ENCODE measurements at regions not wholly inside any gene's neighbourhood (a gene's known extent, or its start where the extent isn't known, plus 50 kb on each side); places are given as distances from the start of the nearest gene placed in this dataset.

GRCh38 chr16:6494716-6495115 lies 837.9 kb upstream of the RBFOX1 start:
- FAIRE-seq (no peak), DNase-seq (ENCODE audit: extremely low spot score, insufficient read length, low read depth) (no peak)

DNA sequence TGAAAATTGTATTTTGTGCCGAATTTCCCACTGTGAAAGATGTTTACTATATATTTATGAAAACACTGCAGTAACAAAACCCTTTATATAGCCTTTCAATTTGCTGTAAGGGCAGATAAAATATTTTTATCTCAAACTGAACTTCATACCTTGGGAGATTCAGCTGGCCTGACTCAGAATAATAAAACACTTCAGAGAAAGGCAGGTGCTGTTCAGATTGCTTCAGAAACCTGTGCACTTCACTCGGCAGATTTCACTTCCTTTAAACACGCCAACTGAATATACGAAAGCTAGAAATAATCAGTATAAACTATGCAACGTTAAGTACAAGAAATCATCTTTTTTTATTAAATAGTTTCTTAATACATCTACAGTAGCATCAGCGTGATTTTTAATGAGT lies 839.1 kb upstream of the RBFOX1 start:
- FAIRE-seq, result no peak
- DNase-seq (ENCODE audit: extremely low spot score, insufficient read length, low read depth), result no peak

DNA sequence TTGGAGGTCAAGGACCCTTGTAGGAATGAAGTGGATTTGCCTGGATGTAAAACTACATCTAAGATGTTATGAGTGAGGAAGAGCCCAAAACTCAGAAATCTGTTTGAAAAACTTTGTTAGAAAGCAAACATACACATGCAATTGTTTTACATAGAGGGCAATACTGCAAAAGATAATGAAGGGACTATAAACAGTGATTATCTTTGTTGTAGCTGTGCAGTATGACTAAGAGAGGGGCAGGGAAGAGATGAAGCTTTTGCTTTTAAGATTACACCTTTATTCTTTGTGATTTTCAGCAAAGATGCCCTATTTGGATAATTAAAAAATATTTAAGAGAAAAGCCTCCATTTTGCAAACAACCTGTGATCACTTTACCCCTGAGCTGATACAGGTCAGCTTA lies 839.9 kb upstream of the RBFOX1 start:
- DNase-seq (ENCODE audit: extremely low spot score, insufficient read length, low read depth), result no peak
- no peak for FAIRE-seq

GRCh38 chr16:6484935-6485334 lies 847.7 kb upstream of the RBFOX1 start:
- DNase-seq (ENCODE audit: extremely low spot score, insufficient read length, low read depth), result no peak
- FAIRE-seq, result no peak

- no peak for DNase-seq (ENCODE audit: extremely low spot score, insufficient read length, low read depth)
- no peak for FAIRE-seq
Observed at GRCh38 chr16:6484081-6484480, 848.6 kb upstream of the RBFOX1 start.

DNA sequence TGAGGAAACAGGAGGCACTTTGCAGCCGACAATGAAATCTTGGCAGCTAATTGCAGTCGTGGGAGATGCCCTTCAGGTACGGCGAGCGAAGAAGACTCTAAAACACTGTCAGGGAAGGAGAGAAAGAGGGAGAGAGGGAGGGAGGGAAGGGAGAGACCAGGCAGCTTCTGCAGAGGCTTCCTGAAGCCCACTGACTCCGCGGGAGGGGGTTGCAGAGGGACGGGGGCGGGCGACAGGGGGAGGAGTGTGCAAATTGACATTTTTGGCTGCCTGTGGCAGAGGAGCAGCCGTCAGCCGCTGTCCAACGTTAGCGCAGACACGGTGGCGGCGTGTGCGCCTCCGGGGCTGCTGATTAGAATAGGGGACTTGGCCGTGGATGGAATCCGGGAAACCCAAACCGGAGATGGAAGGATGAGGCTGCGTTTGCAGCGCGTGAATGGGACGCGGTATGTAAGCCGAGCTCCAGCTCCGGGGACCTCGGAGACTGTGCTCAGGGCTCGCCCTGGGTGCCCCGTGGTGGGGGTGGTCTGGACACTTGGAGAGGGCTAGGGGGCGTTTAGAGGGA lies 849.1 kb upstream of the RBFOX1 start:
- FAIRE-seq, result no peak
- DNase-seq (ENCODE audit: extremely low spot score, insufficient read length, low read depth), result no peak

GRCh38 chr16:6482696-6483468 lies 849.8 kb upstream of the RBFOX1 start:
- DNase-seq (ENCODE audit: extremely low spot score, insufficient read length, low read depth) (no peak), FAIRE-seq (no peak)

GRCh38 chr16:6481894-6482293 lies 850.8 kb upstream of the RBFOX1 start:
- FAIRE-seq, result no peak
- no peak for DNase-seq (ENCODE audit: extremely low spot score, insufficient read length, low read depth)

DNA sequence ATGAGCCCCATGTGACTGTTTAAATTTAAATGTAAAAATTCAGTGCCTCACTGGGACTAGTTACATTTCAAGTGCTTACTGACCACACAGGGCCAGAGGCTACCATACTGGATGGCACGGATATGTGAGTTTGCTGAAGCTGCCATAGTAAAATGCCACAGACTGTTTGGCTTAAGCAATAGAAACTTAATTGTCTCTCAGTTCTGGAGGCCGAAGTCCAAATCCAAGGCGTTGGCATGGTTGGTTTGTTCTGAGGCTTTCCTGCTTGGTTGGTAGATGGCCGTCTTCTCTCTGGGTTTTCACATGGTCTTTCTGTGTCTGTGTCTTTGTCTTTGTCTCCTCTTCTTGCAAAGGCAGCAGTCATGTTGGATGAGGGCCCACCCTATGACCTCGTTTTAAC lies 878.9 kb upstream of the RBFOX1 start:
- DNase-seq (ENCODE audit: extremely low spot score, insufficient read length, low read depth) (no peak), FAIRE-seq (no peak)

DNA sequence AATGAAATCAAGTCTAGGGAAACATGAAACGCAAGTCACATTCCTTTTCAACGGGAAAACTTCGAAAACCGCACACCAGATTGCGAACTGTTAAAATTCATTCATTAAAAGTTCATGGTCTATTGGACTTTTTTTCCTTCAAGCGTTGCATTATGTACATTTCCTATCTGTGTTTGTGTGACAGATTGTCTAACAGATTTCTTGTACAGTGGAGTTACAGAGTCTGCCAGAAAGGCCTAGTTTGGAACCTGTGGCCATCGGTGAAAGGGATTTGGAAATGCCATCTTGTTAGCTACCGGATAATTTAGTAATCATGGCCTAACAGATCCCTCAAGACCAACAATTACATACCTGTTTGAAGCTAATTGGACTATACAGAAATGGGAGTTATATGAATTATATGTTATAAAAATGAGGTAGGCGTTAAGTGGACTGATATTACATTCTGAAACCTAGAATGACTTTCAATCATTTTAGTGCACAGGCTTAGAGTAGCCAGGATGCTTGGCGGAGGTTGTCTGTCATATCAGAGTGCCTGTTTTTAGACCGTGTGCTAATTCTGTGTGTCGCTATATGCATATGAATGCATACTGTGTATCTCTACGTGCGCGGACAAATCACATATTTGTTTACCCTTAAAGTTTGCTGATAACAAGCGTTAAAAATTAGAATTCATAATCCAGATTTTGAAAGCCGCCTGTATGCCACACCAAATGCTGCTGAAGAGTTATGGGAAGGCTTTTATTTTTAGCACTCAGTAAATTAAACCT lies 885.4 kb upstream of the RBFOX1 start:
- DNase-seq (ENCODE audit: extremely low spot score, insufficient read length, low read depth) (no peak), FAIRE-seq (no peak)

- FAIRE-seq, result no peak
- no peak for DNase-seq (ENCODE audit: extremely low spot score, insufficient read length, low read depth)
Observed at GRCh38 chr16:6446370-6446769, 886.3 kb upstream of the RBFOX1 start.

- FAIRE-seq (no peak), DNase-seq (ENCODE audit: extremely low spot score, insufficient read length, low read depth) (no peak)
Observed at GRCh38 chr16:6439129-6439528, 893.5 kb upstream of the RBFOX1 start.

DNA sequence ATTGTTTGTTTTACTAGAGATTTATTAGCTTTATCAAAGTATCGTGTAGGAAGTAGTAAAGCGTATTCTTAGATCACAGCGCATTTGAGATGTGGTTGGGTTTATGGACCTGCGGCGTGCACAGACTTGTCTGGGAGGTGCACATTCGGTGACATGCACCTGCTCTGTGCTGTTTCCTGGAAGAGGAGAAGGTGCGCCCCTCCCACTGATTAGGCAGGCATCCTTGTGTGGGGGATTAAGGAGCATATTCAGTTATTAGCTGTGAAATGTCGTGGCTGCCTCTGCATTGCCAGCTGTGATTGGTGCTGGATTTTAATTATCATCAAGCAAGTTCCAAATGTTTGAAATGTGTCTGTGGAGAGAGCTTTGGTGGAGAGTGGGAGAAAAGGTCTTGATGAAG lies 903.8 kb upstream of the RBFOX1 start:
- DNase-seq (ENCODE audit: extremely low spot score, insufficient read length, low read depth) (no peak), FAIRE-seq (no peak)

DNA sequence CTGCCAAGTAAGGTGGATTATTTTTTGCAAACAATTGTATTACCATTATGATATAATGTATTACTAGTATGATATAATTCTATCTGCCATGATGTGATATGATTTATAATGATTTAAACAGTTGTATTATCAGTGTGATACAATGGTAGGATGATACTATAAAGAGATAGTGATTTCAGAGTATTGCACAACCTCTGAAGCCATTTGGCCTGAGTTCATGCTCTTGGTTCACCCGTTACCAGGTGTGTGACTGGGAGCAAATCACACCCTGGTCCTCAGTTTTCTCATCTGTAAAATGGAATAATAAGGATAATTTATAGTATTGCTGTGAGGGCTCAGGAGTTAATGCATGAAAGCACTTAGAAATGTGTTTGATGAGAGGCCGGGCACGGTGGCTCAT lies 905.0 kb upstream of the RBFOX1 start:
- DNase-seq (ENCODE audit: extremely low spot score, insufficient read length, low read depth) (no peak), FAIRE-seq (no peak)

DNA sequence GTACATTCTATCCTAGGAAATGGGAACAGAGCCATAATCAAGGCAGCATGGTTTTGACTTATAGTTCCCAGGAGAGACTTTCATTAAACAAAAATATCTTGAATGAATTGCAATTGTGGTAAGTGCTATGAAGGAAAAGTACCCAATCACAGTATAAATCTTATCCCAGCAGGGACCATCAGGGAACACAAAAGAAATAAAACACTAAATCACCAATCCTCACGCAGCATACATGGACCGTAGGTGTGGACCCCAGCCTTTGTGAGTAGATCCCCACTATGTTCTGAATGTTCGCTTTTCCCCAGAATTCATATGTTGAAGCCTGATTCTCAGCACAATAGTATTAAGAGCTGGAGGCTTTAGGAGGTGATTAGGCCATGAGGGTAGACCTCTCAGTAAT lies 925.0 kb upstream of the RBFOX1 start:
- DNase-seq (ENCODE audit: extremely low spot score, insufficient read length, low read depth), result no peak
- no peak for FAIRE-seq

GRCh38 chr16:6406028-6406427 lies 926.6 kb upstream of the RBFOX1 start:
- FAIRE-seq, result no peak
- DNase-seq (ENCODE audit: extremely low spot score, insufficient read length, low read depth), result no peak

DNA sequence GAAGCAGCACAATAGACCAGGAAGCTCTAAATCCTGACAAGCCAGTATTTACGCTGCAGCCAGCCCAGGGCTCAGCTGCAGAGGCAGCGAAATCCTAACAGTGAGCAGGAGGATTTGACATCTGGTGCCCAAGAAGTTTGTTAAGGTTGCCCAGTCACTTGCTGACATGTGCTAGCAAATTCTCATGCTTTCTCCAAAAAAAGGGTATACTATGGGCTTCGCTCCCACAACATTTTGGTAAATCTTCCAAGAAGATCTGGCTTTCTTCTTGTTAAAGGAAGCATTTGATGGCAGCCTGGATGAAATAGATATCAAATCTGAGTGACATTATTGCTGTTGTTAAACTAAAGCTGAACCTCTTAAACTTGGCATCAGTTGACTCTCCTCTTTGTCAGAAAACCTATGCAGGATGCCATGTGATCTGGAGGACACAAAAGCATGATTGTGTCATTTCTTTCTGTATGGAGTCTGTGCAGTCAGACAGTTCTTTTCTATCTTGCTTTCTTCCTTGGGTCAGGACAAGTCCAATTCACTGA lies 949.7 kb upstream of the RBFOX1 start:
- DNase-seq (ENCODE audit: extremely low spot score, insufficient read length, low read depth), result no peak
- no peak for FAIRE-seq

DNA sequence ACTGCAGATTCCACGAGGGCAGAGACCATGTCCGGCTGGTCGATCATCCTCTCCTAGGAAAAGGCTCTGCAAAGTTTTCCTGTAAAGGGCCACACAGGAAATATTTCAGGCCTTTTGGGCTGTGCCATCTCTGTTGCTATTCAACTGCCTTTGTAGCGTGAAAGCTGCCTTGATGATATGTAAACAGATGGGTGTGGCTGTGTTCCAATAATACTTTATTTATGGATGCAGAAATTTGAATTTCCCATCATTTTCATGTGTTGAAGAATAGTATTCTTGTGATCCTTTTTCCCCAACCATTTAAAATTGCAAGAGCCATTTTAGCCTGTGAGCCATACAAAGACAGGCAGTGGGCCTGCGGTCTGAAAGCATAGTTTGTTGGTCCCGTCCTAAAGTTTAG lies 950.7 kb upstream of the RBFOX1 start:
- DNase-seq (ENCODE audit: extremely low spot score, insufficient read length, low read depth), result no peak
- no peak for FAIRE-seq

GRCh38 chr16:6377956-6378355 lies 954.7 kb upstream of the RBFOX1 start:
- FAIRE-seq (no peak), DNase-seq (ENCODE audit: extremely low spot score, insufficient read length, low read depth) (no peak)

GRCh38 chr16:6375465-6376075 lies 957.1 kb upstream of the RBFOX1 start:
- no peak for DNase-seq (ENCODE audit: extremely low spot score, insufficient read length, low read depth)
- FAIRE-seq, result no peak

DNA sequence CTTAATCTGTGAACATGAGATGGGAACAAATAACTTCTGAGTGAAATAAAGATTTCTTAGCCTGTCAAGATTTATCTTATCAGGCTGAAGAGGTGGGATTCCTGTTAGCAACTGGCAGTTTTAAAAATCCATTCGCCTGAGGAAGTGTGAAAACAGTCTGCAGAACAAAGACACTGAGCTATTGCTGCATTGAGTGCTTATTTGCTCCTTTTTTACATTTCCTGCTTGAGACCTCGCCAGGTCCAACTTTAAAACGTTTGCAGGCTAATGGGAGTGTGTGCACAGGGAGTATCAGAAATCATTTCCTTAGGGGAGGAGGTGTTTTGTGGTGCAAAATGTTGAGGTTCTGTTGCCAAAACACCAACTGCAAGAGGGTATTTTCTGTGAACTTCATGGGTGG lies 957.8 kb upstream of the RBFOX1 start:
- DNase-seq (ENCODE audit: extremely low spot score, insufficient read length, low read depth) (no peak), FAIRE-seq (no peak)
